GM06990 (cell line): ENCODE measurements at regions not wholly inside any gene's neighbourhood (a gene's known extent, or its start where the extent isn't known, plus 50 kb on each side); places are given as distances from the start of the nearest gene placed in this dataset.

Source experiments
- DNase-seq: peaks from one replicate; pipeline ENCODE4 v3.0.0-alpha.2; 2011; ENCODE audit not compliant: insufficient read length; ENCODE audit errors: extremely low read depth
- H3K27me3 ChIP-seq: replicated peaks from 2 replicates; pipeline ENCODE4 v1.6.0; 2011; ENCODE audit warnings: low read length; ENCODE audit not compliant: control insufficient read depth, insufficient read depth
- H3K36me3 ChIP-seq: 2 replicates; pipeline ENCODE4 v1.5.1; 2011; ENCODE audit warnings: low read length; ENCODE audit not compliant: control insufficient read depth, insufficient read depth
- H3K4me3 ChIP-seq: replicated peaks from 2 replicates; pipeline ENCODE4 v1.5.1; 2011; ENCODE audit warnings: low read depth, mild to moderate bottlenecking, control low read depth, low read length
- TF ChIP-seq, protein P1 (sequence below): IDR thresholded peaks from 2 replicates; pipeline ENCODE4 v1.5.1; 2011; ENCODE audit warnings: low read length, control low read depth, mild to moderate bottlenecking, inconsistent platforms; ENCODE audit not compliant: insufficient read depth, poor library complexity, severe bottlenecking

DNA sequence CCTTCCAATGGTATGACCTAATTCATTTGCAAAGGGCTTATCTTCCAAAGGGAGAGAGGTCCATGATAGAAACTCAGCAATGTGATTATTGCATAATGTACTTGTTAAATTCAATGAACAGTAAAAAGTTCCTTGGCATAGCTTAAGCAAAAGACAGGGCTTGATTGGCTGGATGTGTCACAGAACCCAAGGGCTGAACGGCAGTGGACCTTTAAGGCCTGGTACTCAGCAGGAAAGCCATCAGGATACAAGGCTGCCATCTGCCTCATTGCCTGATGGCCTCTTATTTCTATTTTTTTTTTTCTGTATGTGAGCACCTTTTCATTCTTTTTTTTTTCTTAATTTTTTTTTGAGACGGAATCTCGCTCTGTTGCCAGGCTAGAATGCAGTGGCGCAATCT is 208.9 kb upstream of the WSCD1 start:
- Histone ChIP-seq H3K36me3 (no peaks in the 10 kb centered on the region), H3K27me3 (no peaks in the 10 kb centered on the region; the same call in 1 of the 2 replicates), H3K4me3 (no peak overlapping the region)
- TF ChIP-seq, protein P1, sequence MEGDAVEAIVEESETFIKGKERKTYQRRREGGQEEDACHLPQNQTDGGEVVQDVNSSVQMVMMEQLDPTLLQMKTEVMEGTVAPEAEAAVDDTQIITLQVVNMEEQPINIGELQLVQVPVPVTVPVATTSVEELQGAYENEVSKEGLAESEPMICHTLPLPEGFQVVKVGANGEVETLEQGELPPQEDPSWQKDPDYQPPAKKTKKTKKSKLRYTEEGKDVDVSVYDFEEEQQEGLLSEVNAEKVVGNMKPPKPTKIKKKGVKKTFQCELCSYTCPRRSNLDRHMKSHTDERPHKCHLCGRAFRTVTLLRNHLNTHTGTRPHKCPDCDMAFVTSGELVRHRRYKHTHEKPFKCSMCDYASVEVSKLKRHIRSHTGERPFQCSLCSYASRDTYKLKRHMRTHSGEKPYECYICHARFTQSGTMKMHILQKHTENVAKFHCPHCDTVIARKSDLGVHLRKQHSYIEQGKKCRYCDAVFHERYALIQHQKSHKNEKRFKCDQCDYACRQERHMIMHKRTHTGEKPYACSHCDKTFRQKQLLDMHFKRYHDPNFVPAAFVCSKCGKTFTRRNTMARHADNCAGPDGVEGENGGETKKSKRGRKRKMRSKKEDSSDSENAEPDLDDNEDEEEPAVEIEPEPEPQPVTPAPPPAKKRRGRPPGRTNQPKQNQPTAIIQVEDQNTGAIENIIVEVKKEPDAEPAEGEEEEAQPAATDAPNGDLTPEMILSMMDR = no peak
- DNase-seq = no peak

DNA sequence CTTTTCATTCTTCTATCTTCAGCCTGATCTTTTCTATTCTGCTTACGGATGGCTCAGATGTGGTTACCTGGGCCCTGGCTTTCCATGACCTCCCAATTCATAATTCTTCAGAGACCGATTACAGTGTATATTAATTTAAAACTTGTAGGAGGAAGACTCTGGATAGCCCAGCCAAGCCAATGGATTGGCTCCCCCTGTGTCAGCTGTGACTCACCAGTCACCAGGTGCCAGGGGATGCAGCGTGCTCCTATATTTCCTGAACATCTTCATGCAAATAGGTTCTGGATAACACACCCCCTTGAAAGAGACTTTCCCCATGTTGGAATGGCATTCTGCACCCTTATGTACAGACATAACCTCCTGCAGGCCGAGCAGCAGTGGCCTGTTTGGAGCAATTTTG is 208.3 kb upstream of the WSCD1 start:
- Histone ChIP-seq H3K36me3 (no peaks in the 10 kb centered on the region), H3K4me3 (no peak overlapping the region), H3K27me3 (no peaks in the 10 kb centered on the region; the same call in 1 of the 2 replicates)
- TF ChIP-seq, protein P1 = no peak
- no peak for DNase-seq

DNA sequence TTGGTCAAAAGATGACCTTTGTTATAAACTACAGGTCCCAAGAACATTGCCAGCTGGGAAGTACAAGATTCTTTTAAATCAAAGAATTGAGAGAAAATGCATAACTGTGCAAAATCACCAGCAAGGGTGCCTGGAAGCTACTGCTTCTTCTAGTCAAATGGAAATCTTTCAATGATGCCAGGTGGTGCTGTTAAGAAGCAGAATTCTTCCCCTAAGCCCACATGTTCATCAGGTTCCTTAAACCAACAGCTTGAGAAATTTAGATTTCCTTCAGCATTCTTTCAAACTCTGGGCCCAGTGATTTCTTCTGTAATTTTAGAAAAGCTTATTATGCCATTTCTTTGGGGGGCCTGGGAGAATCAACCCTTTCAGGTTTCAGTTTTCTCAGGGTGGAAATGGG is 207.8 kb upstream of the WSCD1 start:
- Histone ChIP-seq H3K36me3 (no peaks in the 10 kb centered on the region), H3K27me3 (no peaks in the 10 kb centered on the region; the same call in 1 of the 2 replicates), H3K4me3 (no peak overlapping the region)
- no peak for DNase-seq
- TF ChIP-seq, protein P1 = no peak

DNA sequence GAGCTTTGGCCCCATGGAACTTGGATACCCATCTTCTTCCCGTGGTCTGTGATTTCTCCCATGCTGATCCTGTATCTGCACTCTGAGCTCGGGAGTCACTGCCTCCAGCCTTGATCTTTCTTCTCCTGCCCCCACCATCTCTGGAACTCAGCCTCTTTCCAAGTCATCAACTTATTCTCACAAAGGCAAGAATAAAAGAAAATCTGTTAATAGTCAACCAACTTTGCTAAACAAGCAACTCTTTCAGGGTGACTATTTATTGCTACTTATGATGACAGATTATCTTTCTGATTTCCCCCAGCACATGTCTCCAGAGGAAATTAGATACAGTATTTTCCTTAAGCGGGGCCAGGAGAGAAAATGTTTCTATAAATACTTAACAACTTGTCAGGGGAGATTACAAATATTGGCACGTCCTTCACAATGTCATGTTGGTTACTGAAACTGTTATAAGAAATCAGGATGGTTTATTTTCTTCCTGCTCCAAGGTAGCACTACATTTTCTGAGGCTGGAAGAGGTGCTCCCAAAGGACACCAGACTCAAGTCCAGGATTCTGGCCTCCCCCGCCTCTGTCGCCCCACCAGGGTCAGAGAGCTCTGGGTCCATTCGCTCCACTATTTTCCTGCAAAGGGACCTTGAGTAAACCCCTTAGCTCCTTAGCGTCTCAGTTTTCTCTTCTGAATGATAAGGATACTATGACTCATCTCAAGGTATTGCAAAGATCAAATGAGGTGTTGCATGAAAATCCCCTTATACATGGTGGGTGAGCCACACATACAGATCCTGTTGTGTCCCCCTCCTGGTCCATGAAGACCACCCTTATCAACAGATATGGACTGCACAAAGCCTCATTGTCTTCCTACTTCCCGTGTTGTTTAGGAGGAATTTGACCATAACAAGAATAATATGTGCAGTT is 205.2 kb upstream of the WSCD1 start:
- Histone ChIP-seq H3K27me3 (no peaks in the 10 kb centered on the region; the same call in 1 of the 2 replicates), H3K36me3 (no peaks in the 10 kb centered on the region), H3K4me3 (no peak overlapping the region)
- TF ChIP-seq, protein P1 = no peak
- DNase-seq = no peak

DNA sequence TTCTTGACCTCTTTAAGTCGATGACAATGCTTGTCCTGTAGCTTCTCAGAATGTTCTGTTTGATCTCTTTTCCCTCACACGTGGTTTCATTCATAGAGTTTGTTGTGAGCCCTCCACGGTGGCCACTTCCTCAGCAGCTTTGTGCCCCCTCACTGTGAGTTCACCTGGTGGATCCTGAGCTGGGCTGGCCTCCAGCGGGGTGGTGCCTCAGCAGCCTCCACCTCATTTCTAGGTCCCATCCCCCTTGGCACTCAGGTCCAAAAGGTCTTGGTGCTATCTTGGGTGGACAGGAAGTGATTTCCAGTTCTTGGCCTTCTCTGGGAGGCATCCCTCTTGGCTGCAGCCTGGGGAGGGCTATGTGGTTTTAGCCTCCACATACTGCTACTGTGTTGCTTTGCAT is 203.2 kb upstream of the WSCD1 start:
- Histone ChIP-seq H3K4me3 (no peak overlapping the region), H3K36me3 (no peaks in the 10 kb centered on the region), H3K27me3 (no peaks in the 10 kb centered on the region; the same call in 1 of the 2 replicates)
- no peak for DNase-seq
- TF ChIP-seq, protein P1 = no peak
